ENCODE measurements at regions not wholly inside any gene's neighbourhood (a gene's known extent, or its start where the extent isn't known, plus 50 kb on each side); places are given as distances from the start of the nearest gene placed in this dataset.

DNA sequence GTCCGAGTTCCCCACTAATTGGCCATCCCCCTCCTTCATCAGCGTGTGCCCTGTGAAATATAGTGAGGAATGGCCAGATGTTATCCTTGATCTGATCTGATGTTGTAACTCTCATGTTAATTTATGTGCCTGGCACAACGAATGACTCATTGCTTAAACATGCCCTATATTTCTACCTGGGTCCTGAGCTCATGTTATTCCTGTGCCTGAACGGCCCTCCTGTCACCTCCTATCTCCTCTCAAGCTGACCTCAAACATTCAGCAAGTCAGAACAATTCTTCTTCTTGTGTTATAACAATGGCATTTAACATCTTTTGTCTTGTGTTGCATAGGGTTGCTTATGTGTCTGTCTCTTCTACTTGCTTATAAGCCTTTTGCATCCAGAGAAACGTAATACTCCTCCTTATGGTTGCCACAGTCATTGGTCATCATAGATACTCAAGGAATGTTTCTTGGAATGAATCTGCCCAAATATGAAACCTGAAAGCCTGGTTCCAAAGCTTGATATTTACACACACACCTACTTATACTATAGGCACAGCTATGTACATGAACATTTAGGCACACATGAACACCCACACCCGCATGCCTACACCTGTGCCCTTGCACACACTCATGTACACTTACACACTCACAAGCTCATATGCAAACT lies 80.2 kb upstream of the PHLPP1 start:
- TF ChIP-seq, protein P1, sequence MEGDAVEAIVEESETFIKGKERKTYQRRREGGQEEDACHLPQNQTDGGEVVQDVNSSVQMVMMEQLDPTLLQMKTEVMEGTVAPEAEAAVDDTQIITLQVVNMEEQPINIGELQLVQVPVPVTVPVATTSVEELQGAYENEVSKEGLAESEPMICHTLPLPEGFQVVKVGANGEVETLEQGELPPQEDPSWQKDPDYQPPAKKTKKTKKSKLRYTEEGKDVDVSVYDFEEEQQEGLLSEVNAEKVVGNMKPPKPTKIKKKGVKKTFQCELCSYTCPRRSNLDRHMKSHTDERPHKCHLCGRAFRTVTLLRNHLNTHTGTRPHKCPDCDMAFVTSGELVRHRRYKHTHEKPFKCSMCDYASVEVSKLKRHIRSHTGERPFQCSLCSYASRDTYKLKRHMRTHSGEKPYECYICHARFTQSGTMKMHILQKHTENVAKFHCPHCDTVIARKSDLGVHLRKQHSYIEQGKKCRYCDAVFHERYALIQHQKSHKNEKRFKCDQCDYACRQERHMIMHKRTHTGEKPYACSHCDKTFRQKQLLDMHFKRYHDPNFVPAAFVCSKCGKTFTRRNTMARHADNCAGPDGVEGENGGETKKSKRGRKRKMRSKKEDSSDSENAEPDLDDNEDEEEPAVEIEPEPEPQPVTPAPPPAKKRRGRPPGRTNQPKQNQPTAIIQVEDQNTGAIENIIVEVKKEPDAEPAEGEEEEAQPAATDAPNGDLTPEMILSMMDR (conservative IDR thresholded peaks at IDR 0.05; ENCODE audit: low read depth, low read length): no peak
- no peak for TF ChIP-seq POLR2A (IDR thresholded peaks at IDR 0.05; ENCODE audit: low read depth, low read length)
- no peak for TF ChIP-seq RFX5 (IDR thresholded peaks at IDR 0.05; ENCODE audit: low read depth, low read length)
- TF ChIP-seq RCOR1 (IDR thresholded peaks at IDR 0.05; ENCODE audit: insufficient replicate concordance, low read length): no peak
- TF ChIP-seq RAD21 (IDR thresholded peaks at IDR 0.05; ENCODE audit: low read length): no peak

Data from IMR-90 (cell line).